ENCODE measurements at regions not wholly inside any gene's neighbourhood (a gene's known extent, or its start where the extent isn't known, plus 50 kb on each side); places are given as distances from the start of the nearest gene placed in this dataset.
"Not testable (repeated sequence)": the region's sequence is repeated elsewhere in the genome, so short reads cannot be mapped to it uniquely, and the experiment has no call there.

DNA sequence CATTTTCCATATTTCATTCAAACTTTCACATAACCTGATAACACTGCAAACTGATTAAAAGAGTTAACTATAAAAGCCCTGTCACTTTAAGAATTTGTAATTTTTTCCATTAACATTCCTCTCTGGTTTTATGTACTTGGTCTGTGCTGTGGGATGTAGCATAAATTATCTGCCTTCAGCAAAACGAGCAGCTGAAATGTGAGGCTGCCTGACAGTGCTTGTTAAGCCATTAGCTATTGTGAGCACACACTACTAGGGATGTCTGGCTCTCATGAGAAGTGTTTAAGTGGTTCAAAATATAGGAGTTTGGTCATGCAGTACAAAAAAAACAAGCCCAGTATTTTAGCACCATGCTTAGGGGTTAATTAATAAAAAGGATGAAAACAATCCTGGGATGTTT is 63.0 kb downstream of the HOXA1 start:
- DNase-seq (ENCODE audit: low read depth, low spot score): no peak

DNA sequence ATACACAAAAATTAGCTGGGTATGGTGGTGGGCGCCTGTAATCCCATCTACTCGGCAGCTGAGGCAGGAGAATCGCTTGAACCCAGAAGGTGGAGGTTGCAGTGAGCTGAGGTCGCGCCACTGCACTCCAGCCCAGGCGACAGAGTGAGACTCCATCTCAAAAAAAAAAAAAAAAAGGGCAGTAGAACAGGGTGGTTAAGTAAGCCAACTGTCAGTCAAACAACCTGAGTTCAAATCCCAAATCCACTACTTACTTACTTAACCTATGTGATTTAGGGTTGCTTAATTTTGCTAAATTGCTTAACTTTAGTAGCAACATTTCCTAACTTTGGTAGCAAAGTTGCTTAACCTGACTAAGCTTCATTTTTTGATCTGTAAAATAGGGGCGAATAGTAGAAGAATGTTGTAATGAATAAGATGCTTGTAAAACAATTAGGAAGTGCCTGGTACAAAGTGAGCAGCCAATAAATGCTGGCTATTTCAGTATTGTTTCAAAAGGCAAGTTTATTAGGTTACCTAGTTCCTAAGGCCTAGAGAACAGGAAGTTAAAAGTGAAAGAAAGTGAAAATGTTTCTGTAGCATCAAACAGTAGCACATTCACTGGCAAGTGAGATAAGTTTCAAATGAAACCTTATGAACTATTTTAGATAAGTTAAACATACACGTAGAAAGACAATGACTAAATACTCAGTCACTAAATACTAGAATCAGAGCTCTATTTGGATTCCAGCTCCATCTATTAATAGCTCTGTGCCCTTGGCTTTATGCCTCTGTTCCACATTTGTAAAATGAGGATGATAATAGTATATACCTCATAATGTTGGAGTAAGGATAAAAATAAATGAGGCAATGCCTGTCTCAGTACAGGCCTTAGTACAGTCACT is 64.3 kb downstream of the HOXA1 start:
- DNase-seq (ENCODE audit: low read depth, low spot score): no peak

GRCh38 chr7:27030393-27031050 is 65.3 kb downstream of the HOXA1 start:
- DNase-seq (ENCODE audit: low read depth, low spot score): no peak

GRCh38 chr7:27025270-27025669 is 70.5 kb downstream of the HOXA1 start:
- no peak for DNase-seq (ENCODE audit: low read depth, low spot score)

DNA sequence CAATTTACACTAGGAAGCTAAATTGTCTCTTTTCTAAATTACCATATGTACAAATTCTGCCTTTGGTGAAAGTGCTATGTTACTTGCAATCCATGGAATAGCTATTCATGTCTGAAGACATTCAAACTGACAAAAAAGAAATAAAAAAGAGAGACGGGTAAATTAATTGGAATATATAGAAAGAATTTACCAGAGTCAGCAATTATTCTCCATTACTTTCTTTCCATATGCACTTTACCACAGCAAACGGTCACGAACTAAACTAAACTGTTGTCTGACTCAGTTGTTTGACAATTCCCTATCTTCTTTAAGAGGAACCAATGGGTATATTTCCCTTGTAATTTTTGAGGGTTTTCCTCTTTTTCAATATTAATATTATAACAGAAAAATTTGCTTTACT is 85.7 kb downstream of the HOXA1 start:
- no peak for DNase-seq (ENCODE audit: low read depth, low spot score)

DNA sequence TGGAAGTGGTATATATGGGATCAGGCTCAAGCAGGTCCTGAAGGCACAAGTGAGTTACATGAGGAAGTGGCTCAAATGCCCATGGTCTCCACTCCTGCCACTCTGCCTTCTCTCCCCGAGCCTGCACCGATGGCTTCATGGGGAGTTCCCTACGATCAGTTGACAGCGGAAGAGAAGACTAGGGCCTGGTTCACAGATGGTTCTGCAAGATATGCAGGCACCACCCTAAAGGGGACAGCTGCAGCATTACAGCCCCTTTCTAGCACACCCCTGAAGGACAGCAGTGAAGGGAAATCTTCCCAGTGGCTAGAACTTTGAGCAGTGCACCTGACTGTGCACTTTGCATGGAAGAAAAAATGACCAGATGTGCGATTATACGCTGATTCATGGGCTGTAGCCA is 95.3 kb downstream of the HOXA1 start:
- no peak for DNase-seq (ENCODE audit: low read depth, low spot score)

- not testable (repeated sequence) for DNase-seq (ENCODE audit: low read depth, low spot score)
Observed at GRCh38 chr7:26998284-26998683, 97.5 kb downstream of the HOXA1 start.

DNA sequence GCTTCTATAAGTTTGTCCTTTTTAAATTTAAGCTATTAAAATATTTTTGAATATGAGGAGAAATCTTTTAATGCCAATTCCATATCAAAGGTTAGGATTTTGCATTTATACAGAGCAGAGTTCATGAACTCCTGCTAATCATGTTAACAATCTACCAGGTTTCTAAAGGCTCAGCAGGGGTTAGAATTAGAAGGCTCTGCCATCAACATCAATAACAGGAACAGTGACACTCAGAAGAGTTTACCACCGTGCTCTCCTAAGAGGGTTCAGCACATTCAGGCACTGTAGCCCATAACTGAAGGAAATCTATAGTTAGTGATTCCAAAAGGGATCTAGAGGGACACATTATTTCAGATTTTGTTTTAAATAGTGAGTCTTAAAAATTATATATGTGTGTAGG is 100.1 kb downstream of the HOXA1 start:
- DNase-seq (ENCODE audit: low read depth, low spot score): no peak

- no peak for DNase-seq (ENCODE audit: low read depth, low spot score)
Observed at GRCh38 chr7:26993816-26994810, 101.7 kb downstream of the HOXA1 start.

DNA sequence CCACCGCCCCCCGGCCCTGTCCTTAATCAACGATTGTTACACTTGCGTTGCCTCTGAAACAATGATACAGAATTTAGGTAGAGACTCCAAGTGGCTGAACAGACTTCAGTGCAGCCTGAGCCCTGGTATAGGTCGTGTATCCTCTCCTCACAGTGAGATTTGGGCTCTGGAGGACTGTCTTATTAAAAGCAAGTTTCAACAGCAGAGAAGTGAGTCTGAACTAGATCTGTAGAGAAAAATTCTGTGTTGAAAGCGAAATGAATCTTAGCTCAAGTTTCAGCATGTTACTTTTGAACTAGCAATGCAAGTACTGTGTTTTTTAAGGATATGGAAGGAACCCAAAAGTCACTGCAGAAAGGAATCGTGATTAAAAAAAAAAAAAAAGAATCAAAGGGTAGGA is 103.1 kb downstream of the HOXA1 start:
- DNase-seq (ENCODE audit: low read depth, low spot score): no peak

DNA sequence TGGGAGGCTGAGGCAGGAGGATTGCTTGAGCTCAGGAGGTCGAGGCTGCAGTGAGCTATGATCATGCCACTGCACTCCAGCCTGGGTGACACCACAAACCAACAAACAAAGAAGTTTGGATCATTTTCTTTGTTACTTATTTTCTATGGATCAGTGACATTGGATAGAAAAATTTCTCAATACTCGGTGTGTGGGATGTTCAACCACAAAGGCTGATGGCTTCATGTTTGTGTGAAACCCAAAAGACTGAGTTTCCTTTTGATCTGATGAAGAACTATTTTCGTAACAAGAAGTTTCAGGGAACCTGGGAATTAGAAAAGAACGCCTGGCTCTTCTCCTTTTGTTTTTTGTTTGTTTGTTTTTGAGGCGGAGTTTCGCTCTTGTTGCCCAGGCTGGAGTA is 104.0 kb downstream of the HOXA1 start:
- no peak for DNase-seq (ENCODE audit: low read depth, low spot score)

DNA sequence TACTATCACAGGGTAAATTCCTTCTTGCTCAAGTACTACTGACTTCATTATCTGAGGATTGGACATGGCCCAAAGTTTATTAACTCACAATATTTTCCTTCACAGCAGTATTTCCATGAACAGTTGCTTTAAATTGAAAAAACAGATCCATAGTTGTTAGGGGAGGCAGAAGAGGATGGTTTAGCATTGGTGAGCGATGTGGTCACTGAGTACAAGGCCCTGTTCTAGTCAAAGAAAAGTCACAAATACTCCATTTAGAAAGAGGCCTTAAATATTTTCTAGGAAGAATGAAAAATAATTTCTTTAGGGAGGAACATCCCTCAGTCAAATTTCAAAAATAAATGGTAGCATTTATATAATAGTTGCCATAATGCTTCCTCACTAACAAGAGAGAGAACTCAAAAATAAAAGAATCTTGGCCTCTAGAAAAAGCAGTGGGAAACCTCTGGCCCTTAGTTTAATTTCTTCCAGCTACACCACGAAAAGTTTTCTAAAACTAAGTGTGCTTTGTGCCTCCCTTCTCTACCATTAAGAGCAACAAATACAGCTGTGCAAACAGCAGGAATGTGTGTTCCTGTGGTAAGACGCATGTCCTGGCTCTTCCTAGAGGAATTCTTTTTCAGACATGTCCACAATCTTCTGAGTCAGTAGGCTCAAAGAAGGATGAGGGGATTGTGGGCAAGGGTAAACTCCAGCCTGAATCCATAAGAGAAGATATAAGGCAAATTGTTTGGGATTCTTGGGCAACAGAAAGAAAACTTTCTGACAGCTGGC is 105.7 kb downstream of the HOXA1 start:
- peak; percentile 2 for DNase-seq (ENCODE audit: low read depth, low spot score)

- no peak for DNase-seq (ENCODE audit: low read depth, low spot score)
Observed at GRCh38 chr7:26988836-26989374, 106.9 kb downstream of the HOXA1 start.

GRCh38 chr7:26987338-26987737 is 108.5 kb downstream of the HOXA1 start:
- no peak for DNase-seq (ENCODE audit: low read depth, low spot score)

- DNase-seq (ENCODE audit: low read depth, low spot score): no peak
Observed at GRCh38 chr7:26978146-26978545, 113.8 kb upstream of the SKAP2 start.

GRCh38 chr7:26976840-26977239 is 112.5 kb upstream of the SKAP2 start:
- no peak for DNase-seq (ENCODE audit: low read depth, low spot score)

DNA sequence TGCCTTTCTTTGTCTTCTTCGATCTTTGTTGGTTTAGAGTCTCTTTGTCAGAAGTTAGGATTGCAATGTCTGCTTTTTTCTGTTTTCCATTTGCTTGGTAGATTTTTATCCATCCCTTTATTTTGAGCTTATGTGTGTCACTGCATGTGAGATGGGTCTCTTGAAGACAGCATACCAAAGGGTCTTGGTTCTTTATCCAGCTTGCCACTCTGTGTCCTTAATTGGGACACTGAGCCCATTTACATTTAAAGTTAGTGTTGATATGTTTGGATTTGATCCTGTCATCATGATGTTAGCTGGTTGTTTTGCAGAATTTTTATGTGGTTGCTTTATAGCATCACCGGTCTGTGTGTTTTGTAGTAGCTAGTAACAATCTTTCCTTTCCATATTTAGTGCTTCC is 107.5 kb upstream of the SKAP2 start:
- DNase-seq (ENCODE audit: low read depth, low spot score): not testable (repeated sequence)

DNA sequence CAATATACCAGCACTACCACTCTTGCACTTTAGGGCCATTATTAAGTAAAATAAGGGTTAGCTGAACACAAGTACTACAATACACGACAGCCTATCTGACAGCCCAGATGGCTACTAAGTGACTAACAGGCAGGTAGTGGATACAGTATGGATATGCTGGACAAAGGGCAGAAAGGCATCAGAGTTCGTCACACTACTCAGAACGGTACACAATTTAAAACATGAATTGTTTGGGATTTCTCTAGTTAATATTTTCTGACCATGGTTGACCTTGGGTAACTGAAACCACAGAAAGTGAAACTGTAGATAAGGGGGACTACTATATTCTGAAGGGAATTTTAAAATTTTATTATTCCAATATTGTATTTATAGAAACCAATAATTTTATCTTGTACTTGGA is 101.3 kb upstream of the SKAP2 start:
- no peak for DNase-seq (ENCODE audit: low read depth, low spot score)

- DNase-seq (ENCODE audit: low read depth, low spot score): no peak
Observed at GRCh38 chr7:26964156-26964808, 99.9 kb upstream of the SKAP2 start.

- no peak for DNase-seq (ENCODE audit: low read depth, low spot score)
Observed at GRCh38 chr7:26959290-26959689, 94.9 kb upstream of the SKAP2 start.
